Retinal pigment epithelial cell (primary cell): ENCODE measurements at regions not wholly inside any gene's neighbourhood (a gene's known extent, or its start where the extent isn't known, plus 50 kb on each side); places are given as distances from the start of the nearest gene placed in this dataset.
A peak's percentile ranks its signal among the peaks of the same experiment; 100 is the strongest.

Experiments used
- DNase-seq: peaks from one replicate; pipeline ENCODE4 v3.0.0-alpha.2; 2010; ENCODE audit warnings: low read depth
- H3K4me3 ChIP-seq: 2 replicates; pipeline ENCODE4 v1.5.1; 2011; ENCODE audit warnings: mild to moderate bottlenecking, low read length, control low read depth, moderate library complexity
- TF ChIP-seq, protein P1 (sequence below): conservative IDR thresholded peaks from 2 replicates; pipeline ENCODE4 v1.5.1; 2011; ENCODE audit warnings: low read depth, low read length, control low read depth, inconsistent platforms

DNA sequence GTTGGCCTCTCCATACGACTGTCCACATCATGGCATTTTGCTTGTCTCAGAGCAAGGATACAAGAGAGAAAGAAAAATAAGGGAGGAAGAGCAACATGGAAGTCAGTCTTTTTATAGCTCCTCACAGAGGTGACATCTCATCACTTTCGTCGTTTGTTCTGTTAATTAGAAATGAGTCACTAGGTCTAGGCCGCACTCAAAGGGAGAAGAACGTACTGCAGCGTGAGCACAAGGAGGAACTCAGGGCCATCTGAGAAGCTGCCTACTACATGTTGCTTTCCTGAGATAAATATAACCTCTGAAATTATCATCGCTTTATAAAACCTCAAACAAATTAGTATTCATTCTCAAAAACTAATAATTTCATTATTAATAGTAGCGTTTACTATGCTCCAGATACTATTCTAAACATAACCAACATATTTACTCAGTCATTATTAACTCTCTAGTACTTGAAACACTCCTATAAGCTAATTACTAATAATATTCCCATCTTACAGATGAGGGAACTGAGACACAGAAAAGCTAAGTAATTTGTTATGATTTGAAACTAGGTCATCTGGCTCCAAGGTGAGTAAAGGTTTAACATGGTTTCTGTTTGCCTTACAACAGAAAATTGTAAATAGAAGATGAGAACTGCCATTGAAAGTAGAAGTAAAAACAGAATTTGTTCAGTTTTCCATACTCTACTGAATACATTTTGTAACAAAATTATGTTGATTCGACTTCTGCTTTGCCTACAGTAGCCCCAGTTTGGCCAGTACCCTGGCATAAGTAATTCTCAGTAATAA, 213.2 kb upstream of the UGT8 start:
- TF ChIP-seq, protein P1, sequence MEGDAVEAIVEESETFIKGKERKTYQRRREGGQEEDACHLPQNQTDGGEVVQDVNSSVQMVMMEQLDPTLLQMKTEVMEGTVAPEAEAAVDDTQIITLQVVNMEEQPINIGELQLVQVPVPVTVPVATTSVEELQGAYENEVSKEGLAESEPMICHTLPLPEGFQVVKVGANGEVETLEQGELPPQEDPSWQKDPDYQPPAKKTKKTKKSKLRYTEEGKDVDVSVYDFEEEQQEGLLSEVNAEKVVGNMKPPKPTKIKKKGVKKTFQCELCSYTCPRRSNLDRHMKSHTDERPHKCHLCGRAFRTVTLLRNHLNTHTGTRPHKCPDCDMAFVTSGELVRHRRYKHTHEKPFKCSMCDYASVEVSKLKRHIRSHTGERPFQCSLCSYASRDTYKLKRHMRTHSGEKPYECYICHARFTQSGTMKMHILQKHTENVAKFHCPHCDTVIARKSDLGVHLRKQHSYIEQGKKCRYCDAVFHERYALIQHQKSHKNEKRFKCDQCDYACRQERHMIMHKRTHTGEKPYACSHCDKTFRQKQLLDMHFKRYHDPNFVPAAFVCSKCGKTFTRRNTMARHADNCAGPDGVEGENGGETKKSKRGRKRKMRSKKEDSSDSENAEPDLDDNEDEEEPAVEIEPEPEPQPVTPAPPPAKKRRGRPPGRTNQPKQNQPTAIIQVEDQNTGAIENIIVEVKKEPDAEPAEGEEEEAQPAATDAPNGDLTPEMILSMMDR = no peak
- no peak for DNase-seq
- H3K4me3 ChIP-seq = no peak overlapping the region

DNA sequence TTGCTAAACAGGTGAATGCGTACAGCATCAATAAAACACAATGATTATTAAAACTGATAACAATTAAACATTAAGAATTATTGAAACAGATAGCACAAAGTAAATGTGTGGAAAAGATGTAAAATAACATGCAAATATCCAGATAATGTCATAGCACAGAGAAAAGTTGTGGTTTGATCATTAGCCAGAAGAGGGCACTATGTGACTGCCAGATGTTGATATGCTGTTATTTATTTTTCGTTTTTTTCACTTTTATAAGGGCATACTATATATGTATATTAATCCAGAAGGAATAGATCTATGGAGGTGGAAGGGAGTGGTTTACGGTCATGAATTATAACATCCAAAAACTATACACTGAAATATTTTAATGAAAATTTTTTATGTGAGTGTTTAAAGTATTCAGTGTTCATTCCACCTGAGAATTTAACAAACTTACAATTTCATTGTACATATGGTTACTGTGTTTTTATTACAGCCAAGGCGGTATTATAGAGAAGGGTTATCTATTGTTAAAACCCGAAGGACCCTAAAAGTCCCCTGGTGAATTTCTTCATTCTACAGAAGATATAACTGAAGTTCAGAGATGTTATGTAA, 211.9 kb upstream of the UGT8 start:
- DNase-seq = no peak
- no peak overlapping the region for H3K4me3 ChIP-seq
- TF ChIP-seq, protein P1 = peak; percentile 69

DNA sequence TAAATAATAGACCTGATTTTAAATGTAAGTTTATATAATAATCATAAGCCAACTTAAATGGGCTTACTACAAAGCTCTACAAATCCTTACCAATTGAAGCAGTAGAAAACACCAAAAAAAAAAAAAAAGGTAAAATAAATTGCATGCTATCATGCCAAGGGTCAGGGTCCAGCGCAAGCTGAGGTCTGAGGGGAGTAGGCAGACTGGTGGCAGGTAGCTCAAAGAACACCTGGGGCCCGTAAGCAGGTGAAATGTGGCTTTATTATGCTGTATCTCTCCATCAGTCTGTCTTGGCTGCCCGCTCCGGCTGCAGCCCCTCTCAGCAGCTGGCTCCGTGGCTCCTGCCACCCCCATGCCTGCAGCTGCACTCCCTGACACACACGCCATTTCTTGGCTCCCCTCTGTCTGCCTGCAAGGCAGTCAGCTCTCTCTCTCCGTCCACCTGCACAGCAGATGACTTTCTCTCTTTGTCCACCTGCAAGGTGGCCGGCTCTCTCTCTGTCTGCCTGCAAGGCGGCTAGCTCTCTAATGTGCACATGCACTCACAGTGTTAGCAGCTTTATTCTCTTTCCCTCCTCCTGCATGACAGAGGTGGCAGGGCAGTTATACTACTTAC, 209.4 kb upstream of the UGT8 start:
- TF ChIP-seq, protein P1 = no peak
- DNase-seq = no peak
- H3K4me3 ChIP-seq = no peak overlapping the region

DNA sequence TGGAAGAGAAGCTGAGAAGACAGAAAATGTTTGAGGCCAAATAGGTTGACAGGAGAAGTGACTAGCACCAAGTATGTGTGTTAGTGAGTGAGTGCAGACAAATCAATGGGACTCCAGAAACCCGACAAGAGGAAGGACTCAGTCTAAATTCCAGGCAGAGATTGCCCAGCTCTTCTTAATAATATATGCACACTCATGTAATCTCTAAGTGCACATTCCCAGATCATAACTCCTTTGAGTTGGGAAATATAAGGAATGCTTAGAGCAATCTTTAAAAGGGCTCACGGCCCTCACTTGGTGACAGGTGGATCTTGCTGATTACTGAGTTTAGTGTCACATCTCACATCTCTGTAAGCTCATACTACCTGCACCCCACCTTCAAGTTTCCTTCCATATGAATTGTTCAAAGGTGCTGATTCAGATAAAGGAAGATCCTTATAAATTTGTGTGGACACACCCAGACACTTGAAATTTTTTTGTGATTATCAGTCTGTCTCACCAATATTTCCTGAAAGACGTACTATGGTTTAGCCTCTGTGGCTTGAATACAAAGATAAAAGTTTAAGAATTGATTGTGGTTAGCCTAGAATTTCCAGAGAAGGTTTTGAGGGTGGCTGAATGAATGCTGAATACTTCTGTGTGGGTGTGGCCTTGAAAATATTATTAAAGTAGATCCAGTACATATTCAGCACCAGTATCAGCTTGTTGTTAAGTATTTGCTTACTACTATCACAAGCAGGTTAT, 205.1 kb upstream of the UGT8 start:
- TF ChIP-seq, protein P1 = no peak

DNA sequence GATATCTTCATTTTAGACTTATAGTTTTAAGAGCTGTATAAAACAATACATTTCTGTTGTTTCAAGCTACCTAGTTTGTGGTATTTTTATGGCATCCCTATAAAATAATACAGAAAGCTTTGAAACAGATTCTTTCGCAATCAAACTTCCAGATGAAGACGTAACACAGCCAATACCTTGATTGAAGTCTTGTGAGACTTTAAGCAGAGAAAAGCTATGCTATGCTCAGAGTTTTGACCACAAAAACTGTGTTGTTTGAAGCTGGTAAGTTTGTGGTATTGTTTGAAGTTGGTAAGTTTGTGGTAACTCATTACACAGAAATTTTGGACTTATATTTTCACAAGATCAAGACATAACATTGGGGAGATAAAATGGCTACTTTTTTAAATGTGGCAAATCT, 201.8 kb upstream of the UGT8 start:
- DNase-seq = no peak
- TF ChIP-seq, protein P1 = no peak
- no peak overlapping the region for H3K4me3 ChIP-seq

More for the DNA sequence above, 205.1 kb upstream of the UGT8 start:
- no peak overlapping the region for H3K4me3 ChIP-seq
- DNase-seq = no peak

DNA sequence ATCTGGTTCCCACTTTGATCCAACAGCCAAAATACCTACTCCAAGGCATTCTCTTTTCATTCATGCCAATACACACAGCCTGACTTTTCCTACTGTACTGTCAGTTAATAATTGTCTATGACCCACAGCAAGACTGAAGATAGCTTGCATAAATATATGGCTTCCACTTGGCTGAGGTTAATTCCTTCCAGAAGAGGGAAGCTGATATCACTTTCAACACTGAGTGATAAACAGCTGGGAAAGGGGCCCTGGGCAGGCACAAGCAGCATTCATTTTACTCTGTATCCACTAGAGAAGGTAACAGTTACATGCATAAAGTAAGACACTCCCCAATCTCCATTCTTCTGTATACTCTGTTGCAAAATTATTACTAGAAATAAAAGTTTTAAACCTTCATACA, 200.2 kb upstream of the UGT8 start:
- TF ChIP-seq, protein P1 = no peak
- DNase-seq = no peak
- H3K4me3 ChIP-seq = no peak overlapping the region
